Activated CD4-positive, alpha-beta T cell treated with anti-CD3 and anti-CD28 coated beads for 36 hours (primary cell): ENCODE measurements at regions not wholly inside any gene's neighbourhood (a gene's known extent, or its start where the extent isn't known, plus 50 kb on each side); places are given as distances from the start of the nearest gene placed in this dataset.
A peak's percentile ranks its signal among the peaks of the same experiment; 100 is the strongest.
"Not testable (repeated sequence)": the region's sequence is repeated elsewhere in the genome, so short reads cannot be mapped to it uniquely, and the experiment has no call there.

ENCODE experiments used
- ATAC-seq: fragments of 200-7000 bp; cut with Tn5 transposase; one replicate; pipeline ENCODE4 v1.10.0; 2021; ENCODE audit warnings: mild to moderate bottlenecking, moderate library complexity
- CTCF ChIA-PET: fragments of 350-600 bp; sonication (Branson Sonifier 250); formaldehyde crosslinking; loops from one replicate; lab custom pipeline; 2021; ENCODE audit warnings: antibody characterized with exemption; lab: Charles Lee
- POLR2A ChIA-PET: fragments of 350-600 bp; sonication (Branson Sonifier 250); formaldehyde crosslinking; loops from one replicate; lab custom pipeline; 2021; ENCODE audit warnings: antibody characterized with exemption, inconsistent platforms; lab: Charles Lee
- DNase-seq: peaks from one replicate; pipeline ENCODE4 v3.0.0-alpha.2; 2020
- H3K27ac Mint-ChIP-seq: one replicate; pipeline ENCODE4 v1.8.0; 2021; ENCODE audit warnings: mixed read lengths
- H3K27me3 Mint-ChIP-seq: one replicate; pipeline ENCODE4 v1.8.0; 2021; ENCODE audit warnings: mixed read lengths
- H3K36me3 Mint-ChIP-seq: one replicate; pipeline ENCODE4 v1.8.0; 2021; ENCODE audit warnings: low read depth, mixed read lengths
- H3K4me1 Mint-ChIP-seq: one replicate; pipeline ENCODE4 v1.8.0; 2021; ENCODE audit warnings: mixed read lengths
- H3K4me3 Mint-ChIP-seq: one replicate; pipeline ENCODE4 v1.8.0; 2021; ENCODE audit warnings: mild to moderate bottlenecking, moderate library complexity, mixed read lengths
- H3K9me3 Mint-ChIP-seq: one replicate; pipeline ENCODE4 v1.8.0; 2021; ENCODE audit warnings: low read depth, mixed read lengths
- intact Hi-C, 2 experiments: fragments of 100-400 bp; cut with DNase I in 1 of 2; cut with micrococcal nuclease in 1 of 2; formaldehyde crosslinking; loops; one replicate each; pipeline versions ENCODE4 v1.14.2 to v1.15.1; 2022 to 2024; cut with DNase I, micrococcal nuclease

- intact Hi-C loops, ATAC-seq, H3K9me3 Mint-ChIP-seq, POLR2A ChIA-PET, H3K36me3 Mint-ChIP-seq, H3K27me3 Mint-ChIP-seq: not testable (repeated sequence)
- H3K27ac Mint-ChIP-seq = peak overlapping the region; percentile 68
- peaks cover 15% of the 10 kb centered on the region for H3K4me1 Mint-ChIP-seq
- CTCF ChIA-PET = interaction anchor here (0.7 kb wide), 1 partner anchor 1246 kb away, joined by 3 read pairs; no protein-coding TSS in a partner anchor
- DNase-seq = peak; percentile 65
- peak overlapping the region; percentile 24 for H3K4me3 Mint-ChIP-seq
Measured at GRCh38 chr7:6991169-6991611, 165.1 kb upstream of the CCZ1B start.

GRCh38 chr7:6991686-6992085, 165.6 kb upstream of the CCZ1B start:
- POLR2A ChIA-PET, CTCF ChIA-PET, intact Hi-C loops, H3K27me3 Mint-ChIP-seq, H3K36me3 Mint-ChIP-seq, ATAC-seq, H3K9me3 Mint-ChIP-seq, DNase-seq: not testable (repeated sequence)
- peak overlapping the region; percentile 24 for H3K4me3 Mint-ChIP-seq
- H3K4me1 Mint-ChIP-seq = peaks cover 15% of the 10 kb centered on the region
- H3K27ac Mint-ChIP-seq = peak overlapping the region; percentile 68

- H3K27ac Mint-ChIP-seq, ATAC-seq: not testable (repeated sequence)
Measured at GRCh38 chr7:6992133-6992532, 166.1 kb upstream of the CCZ1B start.

GRCh38 chr7:6995026-6995425, 169.0 kb upstream of the CCZ1B start:
- Mint-ChIP-seq H3K4me1 (peaks cover 15% of the 10 kb centered on the region), H3K9me3 (peaks cover 10% of the 10 kb centered on the region)
- POLR2A ChIA-PET, H3K27me3 Mint-ChIP-seq, H3K4me3 Mint-ChIP-seq, ATAC-seq, intact Hi-C loops, DNase-seq, CTCF ChIA-PET, H3K36me3 Mint-ChIP-seq, H3K27ac Mint-ChIP-seq: not testable (repeated sequence)

More at GRCh38 chr7:6992133-6992532, 166.1 kb upstream of the CCZ1B start:
- H3K36me3 Mint-ChIP-seq, DNase-seq, H3K4me3 Mint-ChIP-seq, POLR2A ChIA-PET, intact Hi-C loops, H3K27me3 Mint-ChIP-seq, CTCF ChIA-PET, H3K9me3 Mint-ChIP-seq: not testable (repeated sequence)
- peaks cover 15% of the 10 kb centered on the region for H3K4me1 Mint-ChIP-seq

- DNase-seq, POLR2A ChIA-PET, H3K27me3 Mint-ChIP-seq, H3K4me3 Mint-ChIP-seq, CTCF ChIA-PET, ATAC-seq, intact Hi-C loops, H3K27ac Mint-ChIP-seq, H3K36me3 Mint-ChIP-seq: not testable (repeated sequence)
- Mint-ChIP-seq H3K4me1 (peaks cover 11% of the 10 kb centered on the region), H3K9me3 (peaks cover 13% of the 10 kb centered on the region)
Measured at GRCh38 chr7:6995493-6996289, 169.6 kb upstream of the CCZ1B start.

GRCh38 chr7:6999067-6999666, 173.1 kb upstream of the CCZ1B start:
- H3K36me3 Mint-ChIP-seq, H3K27me3 Mint-ChIP-seq, ATAC-seq, POLR2A ChIA-PET, CTCF ChIA-PET, H3K4me3 Mint-ChIP-seq, DNase-seq, H3K27ac Mint-ChIP-seq, intact Hi-C loops, H3K4me1 Mint-ChIP-seq: not testable (repeated sequence)
- H3K9me3 Mint-ChIP-seq = peaks cover 13% of the 10 kb centered on the region

- CTCF ChIA-PET = interaction anchor here (0.6 kb wide), 1 partner anchor 19 kb away, joined by 3 read pairs; no protein-coding TSS in a partner anchor
- intact Hi-C loops = no loop called here
- peaks cover 4% of the 10 kb centered on the region for H3K27me3 Mint-ChIP-seq
- no peaks in the 10 kb centered on the region for H3K36me3 Mint-ChIP-seq
- H3K4me3 Mint-ChIP-seq = no peak overlapping the region
- no peak overlapping the region for H3K27ac Mint-ChIP-seq
- peaks cover 13% of the 10 kb centered on the region for H3K9me3 Mint-ChIP-seq
- no peaks in the 10 kb centered on the region for H3K4me1 Mint-ChIP-seq
- POLR2A ChIA-PET = no interaction called here
- no peak for ATAC-seq
- DNase-seq = no peak
Measured at GRCh38 chr7:7002418-7003062, 176.5 kb upstream of the CCZ1B start.

GRCh38 chr7:7005303-7005702, 177.0 kb upstream of the C1GALT1 start:
- H3K36me3 Mint-ChIP-seq = no peaks in the 10 kb centered on the region
- intact Hi-C loops = no loop called here
- H3K4me3 Mint-ChIP-seq = no peak overlapping the region
- peaks cover 8% of the 10 kb centered on the region for H3K27me3 Mint-ChIP-seq
- no peaks in the 10 kb centered on the region for H3K4me1 Mint-ChIP-seq
- H3K27ac Mint-ChIP-seq = no peak overlapping the region
- ChIA-PET CTCF (no interaction called here), POLR2A (no interaction called here)
- H3K9me3 Mint-ChIP-seq = peaks cover 3% of the 10 kb centered on the region
- ATAC-seq = no peak
- DNase-seq = no peak

- H3K4me1 Mint-ChIP-seq, H3K9me3 Mint-ChIP-seq, H3K36me3 Mint-ChIP-seq, H3K27me3 Mint-ChIP-seq, ATAC-seq, intact Hi-C loops, DNase-seq, H3K27ac Mint-ChIP-seq, CTCF ChIA-PET, POLR2A ChIA-PET, H3K4me3 Mint-ChIP-seq: not testable (repeated sequence)
Measured at GRCh38 chr7:7005949-7006348, 176.4 kb upstream of the C1GALT1 start.

GRCh38 chr7:7011241-7011640, 171.1 kb upstream of the C1GALT1 start:
- DNase-seq, H3K4me3 Mint-ChIP-seq, H3K9me3 Mint-ChIP-seq, intact Hi-C loops, CTCF ChIA-PET, H3K4me1 Mint-ChIP-seq, ATAC-seq, POLR2A ChIA-PET, H3K36me3 Mint-ChIP-seq, H3K27ac Mint-ChIP-seq: not testable (repeated sequence)
- peaks cover 18% of the 10 kb centered on the region for H3K27me3 Mint-ChIP-seq

- ATAC-seq, H3K4me3 Mint-ChIP-seq, H3K27ac Mint-ChIP-seq, H3K36me3 Mint-ChIP-seq, H3K9me3 Mint-ChIP-seq, H3K4me1 Mint-ChIP-seq, CTCF ChIA-PET, intact Hi-C loops, DNase-seq, POLR2A ChIA-PET: not testable (repeated sequence)
- H3K27me3 Mint-ChIP-seq = peaks cover 18% of the 10 kb centered on the region
Measured at GRCh38 chr7:7011751-7012150, 170.6 kb upstream of the C1GALT1 start.
